Keratinocyte (primary cell): ENCODE measurements at regions not wholly inside any gene's neighbourhood (a gene's known extent, or its start where the extent isn't known, plus 50 kb on each side); places are given as distances from the start of the nearest gene placed in this dataset.

ENCODE experiments used
- DNase-seq: peaks from one replicate; pipeline ENCODE4 v3.0.0-alpha.2; 2011; ENCODE audit warnings: low read depth, missing footprints, low spot score
- FAIRE-seq: peaks from 2 replicates; lab custom pipeline; 2011; peaks lifted over from hg19 to GRCh38; lab: Jason Lieb, UNC
- H2AFZ ChIP-seq: 2 replicates; pipeline ENCODE4 v1.6.0; 2012; ENCODE audit warnings: low read length, control low read depth, inconsistent platforms; ENCODE audit not compliant: control insufficient read depth
- H3K27ac ChIP-seq: 2 replicates; pipeline ENCODE4 v1.5.1; 2011; ENCODE audit warnings: low read length; ENCODE audit not compliant: control insufficient read depth, insufficient read depth
- H3K27me3 ChIP-seq: 3 replicates; pipeline ENCODE4 v1.6.0; 2011; ENCODE audit warnings: low read length; ENCODE audit not compliant: control insufficient read depth, insufficient read depth; ENCODE audit errors: extremely low read depth
- H3K36me3 ChIP-seq, 2 experiments: 2 replicates in 1 of 2; 3 replicates in 1 of 2; pipeline ENCODE4 v1.5.1; 2011; ENCODE audit warnings: low read length in 2 of 2, mild to moderate bottlenecking in 1 of 2; ENCODE audit not compliant: control insufficient read depth in 2 of 2, insufficient read depth in 2 of 2; ENCODE audit errors: extremely low read depth in 1 of 2
- H3K4me1 ChIP-seq: 3 replicates; pipeline ENCODE4 v1.5.1; 2011; ENCODE audit warnings: low read length; ENCODE audit not compliant: control insufficient read depth, insufficient read depth; ENCODE audit errors: extremely low read depth
- H3K4me2 ChIP-seq: 3 replicates; pipeline ENCODE4 v1.6.0; 2011; ENCODE audit warnings: low read depth, low read length; ENCODE audit not compliant: control insufficient read depth, insufficient read depth; ENCODE audit errors: extremely low read depth
- H3K4me3 ChIP-seq, 3 experiments: fragments of 200-600 bp in 1 of 3; sonication (generic) in 1 of 3; 2 replicates in 2 of 3; 3 replicates in 1 of 3; pipeline ENCODE4 v1.5.1; 2011 to 2016; ENCODE audit warnings: low read length in 3 of 3, mild to moderate bottlenecking in 3 of 3, control low read depth in 2 of 3, inconsistent platforms in 1 of 3, low read depth in 1 of 3, mixed read lengths in 1 of 3, mixed run types in 1 of 3, moderate library complexity in 1 of 3; ENCODE audit not compliant: control insufficient read depth in 2 of 3, insufficient read depth in 2 of 3; ENCODE audit errors: extremely low read depth in 1 of 3
- H3K79me2 ChIP-seq: 2 replicates; pipeline ENCODE4 v1.6.0; 2012; ENCODE audit warnings: low read length; ENCODE audit not compliant: control insufficient read depth, insufficient read depth
- H3K9ac ChIP-seq: 3 replicates; pipeline ENCODE4 v1.6.0; 2011; ENCODE audit warnings: low read length; ENCODE audit not compliant: control insufficient read depth, insufficient read depth; ENCODE audit errors: extremely low read depth
- H3K9me1 ChIP-seq: 3 replicates; pipeline ENCODE4 v1.6.0; 2011; ENCODE audit warnings: low read length; ENCODE audit not compliant: control insufficient read depth, insufficient read depth; ENCODE audit errors: extremely low read depth
- H3K9me3 ChIP-seq: 2 replicates; pipeline ENCODE4 v1.5.1; 2012; ENCODE audit warnings: low read depth, low read length; ENCODE audit not compliant: control insufficient read depth
- H4K20me1 ChIP-seq: 3 replicates; pipeline ENCODE4 v1.6.0; 2011; ENCODE audit warnings: low read length; ENCODE audit not compliant: control insufficient read depth, insufficient read depth; ENCODE audit errors: extremely low read depth
- CTCF ChIP-seq, 3 experiments: IDR thresholded peaks in 1 of 3; conservative IDR thresholded peaks in 1 of 3; optimal IDR thresholded peaks in 1 of 3; 2 replicates in 2 of 3; 3 replicates in 1 of 3; pipeline versions ENCODE3 to v1.5.1; 2011; ENCODE audit warnings: low read length in 3 of 3, mild to moderate bottlenecking in 3 of 3, moderate library complexity in 2 of 3, control low read depth in 1 of 3, inconsistent platforms in 1 of 3; ENCODE audit not compliant: insufficient read depth in 2 of 3; ENCODE audit errors: extremely low read depth in 1 of 3
- EZH2 ChIP-seq: IDR thresholded peaks from one replicate; pipeline ENCODE4 v1.6.1; 2012; ENCODE audit warnings: inconsistent platforms, mild to moderate bottlenecking, low read length, moderate library complexity
- dilution Hi-C: fragments of 300-500 bp; cut with MboI; formaldehyde crosslinking; loops from one replicate; pipeline ENCODE4 v1.7.0; 2020; ENCODE audit warnings: low sequenced_read_pairs; ENCODE audit not compliant: extremely low pct_ligation_motif_present

DNA sequence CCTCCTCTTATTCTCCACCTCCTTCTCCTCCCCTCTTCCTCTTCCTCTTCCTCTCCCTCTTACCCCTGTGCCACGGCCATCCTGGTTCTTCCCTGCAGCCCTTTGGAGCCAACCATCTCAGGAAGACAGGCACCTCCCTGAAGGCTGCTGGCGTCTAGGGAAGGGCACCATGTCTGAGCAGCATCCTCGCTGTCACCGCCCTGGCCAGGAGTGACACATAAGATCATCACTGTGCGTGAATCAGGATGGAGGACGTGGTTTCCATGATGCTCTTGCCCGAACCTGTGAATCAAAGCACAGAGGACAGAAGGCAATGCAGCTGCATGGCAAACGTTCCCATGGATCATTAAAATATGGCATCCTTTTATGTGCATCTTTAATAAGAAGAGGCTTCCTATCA, 236.0 kb downstream of the SH3BP4 start:
- no peak overlapping the region for H3K4me3 ChIP-seq
- H3K27ac ChIP-seq = no peak overlapping the region
- FAIRE-seq (no peak), DNase-seq (no peak)
- no peak overlapping the region for H3K4me2 ChIP-seq
- H4K20me1 ChIP-seq = no peaks in the 10 kb centered on the region
- H3K27me3 ChIP-seq = peaks cover 36% of the 10 kb centered on the region
- no peak overlapping the region for H3K9ac ChIP-seq
- no peaks in the 10 kb centered on the region for H3K4me1 ChIP-seq
- H2AFZ ChIP-seq = no peak overlapping the region
- TF ChIP-seq CTCF (optimal IDR thresholded peaks at IDR 0.05 in 1 of 3, IDR thresholded peaks at IDR 0.05 in 1 of 3, conservative IDR thresholded peaks at IDR 0.05 in 1 of 3; ENCODE audit: extremely low read depth in 1 of 3, insufficient read depth in 2 of 3, low read length in 3 of 3) (no peak), EZH2 (no peak)
- dilution Hi-C loops = no loop called here
- no peaks in the 10 kb centered on the region for H3K9me3 ChIP-seq
- no peaks in the 10 kb centered on the region for H3K36me3 ChIP-seq
- no peaks in the 10 kb centered on the region for H3K9me1 ChIP-seq
- H3K79me2 ChIP-seq = no peaks in the 10 kb centered on the region

GRCh38 chr2:235191486-235191885, 239.7 kb downstream of the SH3BP4 start:
- no peaks in the 10 kb centered on the region for H3K79me2 ChIP-seq
- no peaks in the 10 kb centered on the region for H4K20me1 ChIP-seq
- H3K36me3 ChIP-seq = no peaks in the 10 kb centered on the region
- no peak overlapping the region for H3K9ac ChIP-seq
- no peak overlapping the region for H3K4me2 ChIP-seq
- FAIRE-seq = no peak
- H3K27ac ChIP-seq = no peak overlapping the region
- no peak for TF ChIP-seq CTCF (optimal IDR thresholded peaks at IDR 0.05 in 1 of 3, IDR thresholded peaks at IDR 0.05 in 1 of 3, conservative IDR thresholded peaks at IDR 0.05 in 1 of 3; ENCODE audit: extremely low read depth in 1 of 3, insufficient read depth in 2 of 3, low read length in 3 of 3)
- TF ChIP-seq EZH2 = no peak
- no peaks in the 10 kb centered on the region for H3K9me1 ChIP-seq
- H3K9me3 ChIP-seq = no peaks in the 10 kb centered on the region
- no peak overlapping the region for H3K4me3 ChIP-seq
- H3K27me3 ChIP-seq = peaks cover 36% of the 10 kb centered on the region
- dilution Hi-C loops = no loop called here
- no peak for DNase-seq
- no peaks in the 10 kb centered on the region for H3K4me1 ChIP-seq
- no peak overlapping the region for H2AFZ ChIP-seq
